Neural progenitor cell (in vitro differentiated cells): ENCODE measurements at regions not wholly inside any gene's neighbourhood (a gene's known extent, or its start where the extent isn't known, plus 50 kb on each side); places are given as distances from the start of the nearest gene placed in this dataset.

Source experiments
- CTCF ChIP-seq: fragments of 200-600 bp; sonication (generic); IDR thresholded peaks from 2 replicates; pipeline ENCODE4 v1.5.1; 2017; ENCODE audit warnings: antibody characterized with exemption, mild to moderate bottlenecking
- EZH2 ChIP-seq: fragments of 200-600 bp; sonication (generic); IDR thresholded peaks from 2 replicates; pipeline ENCODE4 v1.6.1; 2017; ENCODE audit warnings: antibody characterized with exemption, mild to moderate bottlenecking, moderate library complexity

- TF ChIP-seq CTCF (no peak), EZH2 (no peak)
These were observed 222.1 kb downstream of the ARL4A start for GRCh38 chr7:12909483-12909882.
